ENCODE measurements at regions not wholly inside any gene's neighbourhood (a gene's known extent, or its start where the extent isn't known, plus 50 kb on each side); places are given as distances from the start of the nearest gene placed in this dataset.

GRCh38 chr6:106866875-106867658 is 107.5 kb downstream of the CD24 start:
- Histone ChIP-seq H3K4me3 (replicated peaks in 1 of 2; ENCODE audit: low read depth in 1 of 2, low read length in 2 of 2) (no peak overlapping the region), H3K9ac (ENCODE audit: low read length) (no peak overlapping the region), H3K4me1 (ENCODE audit: control insufficient read depth in 1 of 2, insufficient read depth in 2 of 2, low read length in 2 of 2) (peaks cover 0 to 28% of the 10 kb centered on the region in 2 experiments; a peak in 2 of 4 replicates), H2AFZ (ENCODE audit: low read depth, low read length, poor library complexity, severe bottlenecking) (no peak overlapping the region), H3K36me3 (ENCODE audit: control insufficient read depth in 1 of 2, insufficient read depth in 2 of 2, low read length in 2 of 2) (no peaks in the 10 kb centered on the region), H3K27ac (ENCODE audit: low read depth, low read length) (no peak overlapping the region), H3K79me2 (ENCODE audit: insufficient read depth, low read length) (no peaks in the 10 kb centered on the region), H3K9me2 (ENCODE audit: insufficient read depth) (no peaks in the 10 kb centered on the region; the same call in 1 of the 2 replicates), H3K4me2 (ENCODE audit: low read length) (no peak overlapping the region), H3K9me3 (ENCODE audit: control insufficient read depth in 1 of 2, insufficient read depth in 1 of 2, low read depth in 1 of 2, low read length in 2 of 2) (no peaks in the 10 kb centered on the region), H3K27me3 (ENCODE audit: insufficient read depth, low read length) (no peaks in the 10 kb centered on the region), H4K20me1 (ENCODE audit: insufficient read depth) (no peaks in the 10 kb centered on the region)
- no peak for ATAC-seq
- ChIA-PET POLR2A (no interaction called here), CTCF (no interaction called here), RAD21 (ENCODE audit: low non-redundant PET in 1 of 2, low total read pairs in 2 of 2, uncharacterized antibody in 2 of 2, unreplicated experiment in 2 of 2) (no interaction called here)
- no peak for DNase-seq (ENCODE audit: low read depth, low spot score)
- no TSS peak for BruUV-seq (replicated peaks)
- intact Hi-C loops (cut with micrococcal nuclease): no loop called here
- TF ChIP-seq POLR2AphosphoS5 (IDR thresholded peaks at IDR 0.05; ENCODE audit: low read depth, low read length): no peak
- no peak for TF ChIP-seq EGR1 (IDR thresholded peaks at IDR 0.05; ENCODE audit: low read depth)
- TF ChIP-seq, protein P1, sequence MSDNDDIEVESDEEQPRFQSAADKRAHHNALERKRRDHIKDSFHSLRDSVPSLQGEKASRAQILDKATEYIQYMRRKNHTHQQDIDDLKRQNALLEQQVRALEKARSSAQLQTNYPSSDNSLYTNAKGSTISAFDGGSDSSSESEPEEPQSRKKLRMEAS (IDR thresholded peaks at IDR 0.05): no peak
- TF ChIP-seq RAD21 (IDR thresholded peaks at IDR 0.05; ENCODE audit: low read depth): no peak
- TF ChIP-seq FOSL1 (IDR thresholded peaks at IDR 0.05; ENCODE audit: low read depth): no peak
- TF ChIP-seq REST (IDR thresholded peaks at IDR 0.05; ENCODE audit: low read depth): no peak
- TF ChIP-seq CTCF (IDR thresholded peaks at IDR 0.05 in 2 of 3, conservative IDR thresholded peaks at IDR 0.05 in 1 of 3; ENCODE audit: borderline replicate concordance in 1 of 3, insufficient read depth in 1 of 3, low read depth in 2 of 3, low read length in 2 of 3): no peak
- TF ChIP-seq JUND (IDR thresholded peaks at IDR 0.05): no peak
- no peak for TF ChIP-seq CBX3 (IDR thresholded peaks at IDR 0.05; ENCODE audit: low read depth)
